ENCODE measurements at regions not wholly inside any gene's neighbourhood (a gene's known extent, or its start where the extent isn't known, plus 50 kb on each side); places are given as distances from the start of the nearest gene placed in this dataset.

- TF ChIP-seq POLR2A (IDR thresholded peaks at IDR 0.05) (no peak), CTCF (IDR thresholded peaks at IDR 0.05) (no peak), POLR2AphosphoS5 (IDR thresholded peaks at IDR 0.05) (no peak)
Observed at GRCh38 chr5:159712672-159713071, 203.6 kb upstream of the ADRA1B start.

Data from breast epithelium (tissue), 3 donors.